Fibroblast of gingiva (primary cell): ENCODE measurements at regions not wholly inside any gene's neighbourhood (a gene's known extent, or its start where the extent isn't known, plus 50 kb on each side); places are given as distances from the start of the nearest gene placed in this dataset.

ENCODE experiments used
- DNase-seq: peaks from one replicate; pipeline ENCODE4 v3.0.0-alpha.2; 2011; ENCODE audit warnings: low read depth

DNA sequence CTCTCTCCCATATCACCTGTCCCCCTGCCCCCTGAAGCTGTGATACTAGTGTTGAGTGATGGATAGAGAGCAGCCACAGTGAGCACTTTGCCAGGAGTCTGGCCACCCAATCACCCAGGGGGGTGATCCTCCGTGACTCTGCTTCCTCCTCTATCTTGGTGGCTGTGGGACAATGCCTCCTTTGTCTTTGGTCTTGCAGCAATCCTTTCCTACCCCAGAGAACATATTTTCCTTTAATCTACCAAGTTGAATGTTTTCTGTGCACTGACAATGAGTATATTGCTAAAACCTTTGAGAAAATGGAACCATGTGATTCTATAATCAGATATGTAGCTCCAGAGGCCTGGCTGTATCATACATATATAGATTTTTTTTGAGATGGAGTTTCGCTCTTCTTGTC is 58.1 kb upstream of the HEPHL1 start:
- no peak for DNase-seq

DNA sequence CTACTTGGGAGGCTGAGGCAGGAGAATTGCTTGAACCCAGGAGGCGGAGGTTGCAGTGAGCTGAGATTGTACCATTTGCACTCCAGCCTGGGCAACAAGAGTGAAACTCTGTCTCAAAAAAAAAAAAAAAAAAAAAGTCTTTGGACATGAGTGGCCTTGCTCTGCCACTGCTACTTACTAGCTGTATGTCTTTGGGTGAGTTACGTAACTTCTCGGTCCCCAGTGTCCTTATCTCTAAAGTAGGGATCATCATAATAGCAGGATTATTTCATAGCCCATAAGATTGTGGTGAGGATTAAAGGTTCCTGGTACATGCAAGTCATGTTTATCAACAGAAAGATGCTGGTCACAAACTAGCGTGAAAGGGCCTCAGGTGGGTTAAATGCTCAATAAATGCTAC is 53.9 kb upstream of the HEPHL1 start:
- DNase-seq, result no peak

- DNase-seq, result no peak
Measured at GRCh38 chr11:93967944-93968343, 53.2 kb upstream of the HEPHL1 start.

- no peak for DNase-seq
Measured at GRCh38 chr11:93969925-93970922, 50.9 kb upstream of the HEPHL1 start.
